Ovary (tissue), 3 donors: ENCODE measurements at regions not wholly inside any gene's neighbourhood (a gene's known extent, or its start where the extent isn't known, plus 50 kb on each side); places are given as distances from the start of the nearest gene placed in this dataset.

Experiments used
- POLR2A ChIP-seq: fragments of 450-650 bp; IDR thresholded peaks from one replicate; pipeline ENCODE4 v1.6.1; 2017; ENCODE audit warnings: antibody characterized with exemption, mild to moderate bottlenecking, moderate library complexity
- TF ChIP-seq, protein P1 (sequence below), 3 donors: fragments of 450-650 bp in 2 of 3; fragments of 200-600 bp in 1 of 3; IDR thresholded peaks; one replicate each; pipeline versions ENCODE4 v1.5.1 to v1.8.0; 2016 to 2022; ENCODE audit warnings: antibody characterized with exemption in 3 of 3, mild to moderate bottlenecking in 1 of 3
- donor health status: DM: no; HTN: no; CAD: no.

DNA sequence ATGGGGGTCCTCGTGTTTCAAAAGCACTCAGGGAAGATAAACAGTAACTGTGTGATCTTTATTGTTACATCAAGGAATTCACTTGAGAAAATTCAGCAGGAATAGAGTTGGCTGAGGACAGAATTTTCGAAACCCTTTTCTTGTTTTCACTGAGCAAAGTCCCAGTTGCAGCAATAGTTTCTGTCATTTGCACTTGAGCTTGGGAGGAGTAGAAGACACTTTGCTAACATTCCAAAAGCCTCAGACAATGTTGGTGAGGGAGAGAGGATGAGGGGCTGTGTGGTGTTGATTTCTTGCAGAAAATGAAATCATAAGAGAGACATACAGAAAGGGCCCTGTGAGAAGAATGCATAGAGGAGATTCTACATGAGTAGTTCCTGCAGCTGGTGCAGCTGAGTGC, 151.9 kb upstream of the DIPK2B start:
- TF ChIP-seq, protein P1, sequence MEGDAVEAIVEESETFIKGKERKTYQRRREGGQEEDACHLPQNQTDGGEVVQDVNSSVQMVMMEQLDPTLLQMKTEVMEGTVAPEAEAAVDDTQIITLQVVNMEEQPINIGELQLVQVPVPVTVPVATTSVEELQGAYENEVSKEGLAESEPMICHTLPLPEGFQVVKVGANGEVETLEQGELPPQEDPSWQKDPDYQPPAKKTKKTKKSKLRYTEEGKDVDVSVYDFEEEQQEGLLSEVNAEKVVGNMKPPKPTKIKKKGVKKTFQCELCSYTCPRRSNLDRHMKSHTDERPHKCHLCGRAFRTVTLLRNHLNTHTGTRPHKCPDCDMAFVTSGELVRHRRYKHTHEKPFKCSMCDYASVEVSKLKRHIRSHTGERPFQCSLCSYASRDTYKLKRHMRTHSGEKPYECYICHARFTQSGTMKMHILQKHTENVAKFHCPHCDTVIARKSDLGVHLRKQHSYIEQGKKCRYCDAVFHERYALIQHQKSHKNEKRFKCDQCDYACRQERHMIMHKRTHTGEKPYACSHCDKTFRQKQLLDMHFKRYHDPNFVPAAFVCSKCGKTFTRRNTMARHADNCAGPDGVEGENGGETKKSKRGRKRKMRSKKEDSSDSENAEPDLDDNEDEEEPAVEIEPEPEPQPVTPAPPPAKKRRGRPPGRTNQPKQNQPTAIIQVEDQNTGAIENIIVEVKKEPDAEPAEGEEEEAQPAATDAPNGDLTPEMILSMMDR (IDR thresholded peaks at IDR 0.05) = no peak
- no peak for TF ChIP-seq POLR2A
